Mucosa of rectum (tissue), 2 donors: ENCODE measurements at regions not wholly inside any gene's neighbourhood (a gene's known extent, or its start where the extent isn't known, plus 50 kb on each side); places are given as distances from the start of the nearest gene placed in this dataset.

Experiments
- H3K27ac ChIP-seq, 2 donors: one replicate each; pipeline ENCODE4 v1.7.0; 2013; ENCODE audit warnings: inconsistent platforms in 2 of 2, low read depth in 2 of 2, low read length in 2 of 2
- H3K27me3 ChIP-seq, 2 donors: one replicate each; pipeline ENCODE4 v1.7.0; 2013; ENCODE audit warnings: low read length in 2 of 2; ENCODE audit not compliant: control insufficient read depth in 2 of 2, insufficient read depth in 2 of 2
- H3K36me3 ChIP-seq, 2 donors: one replicate each; pipeline ENCODE4 v1.7.0; 2013; ENCODE audit warnings: low read length in 2 of 2; ENCODE audit not compliant: control insufficient read depth in 2 of 2, insufficient read depth in 2 of 2
- H3K4me1 ChIP-seq, 2 donors: one replicate each; pipeline ENCODE4 v1.7.0; 2013; ENCODE audit warnings: low read length in 2 of 2, mild to moderate bottlenecking in 1 of 2; ENCODE audit not compliant: control insufficient read depth in 2 of 2, insufficient read depth in 2 of 2
- H3K4me3 ChIP-seq, 2 donors: one replicate each; pipeline ENCODE4 v1.7.0; 2013; ENCODE audit warnings: low read length in 2 of 2
- H3K9ac ChIP-seq, 2 donors: one replicate each; pipeline ENCODE4 v1.7.0; 2013; ENCODE audit warnings: low read length in 2 of 2, low read depth in 1 of 2, mild to moderate bottlenecking in 1 of 2
- H3K9me3 ChIP-seq, 2 donors: one replicate each; pipeline ENCODE4 v1.7.0; 2013; ENCODE audit warnings: low read length in 2 of 2; ENCODE audit not compliant: control insufficient read depth in 2 of 2
- donor health status: healthy.
- donor health status: Normal muscosa, but diverticular disease.

DNA sequence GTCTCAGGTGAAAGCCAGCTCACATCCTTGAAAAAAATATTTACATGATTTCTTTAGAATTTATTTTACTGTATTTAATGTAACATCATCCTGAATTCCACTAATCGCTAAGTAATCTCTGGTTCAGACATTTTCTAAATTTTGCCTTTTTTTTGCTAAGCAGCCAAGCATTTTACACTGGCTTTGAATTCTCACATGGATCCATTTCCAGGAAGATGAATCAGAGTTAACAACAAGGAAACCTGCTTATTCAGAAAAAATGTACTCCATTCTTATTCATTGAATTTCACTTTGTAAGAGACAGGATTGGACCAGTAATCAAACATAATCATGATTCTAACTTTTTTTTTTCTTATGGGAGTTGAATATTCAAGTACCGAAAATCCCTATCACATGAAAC is 1785.1 kb upstream of the FLRT2 start:
- H3K4me3 ChIP-seq, result no peak overlapping the region
- peaks cover 0 to 8% of the 10 kb centered on the region in 2 donors for H3K9me3 ChIP-seq
- no peaks in the 10 kb centered on the region for H3K27me3 ChIP-seq
- H3K9ac ChIP-seq, result no peak overlapping the region
- no peak overlapping the region for H3K27ac ChIP-seq
- no peaks in the 10 kb centered on the region for H3K4me1 ChIP-seq
- no peaks in the 10 kb centered on the region for H3K36me3 ChIP-seq

DNA sequence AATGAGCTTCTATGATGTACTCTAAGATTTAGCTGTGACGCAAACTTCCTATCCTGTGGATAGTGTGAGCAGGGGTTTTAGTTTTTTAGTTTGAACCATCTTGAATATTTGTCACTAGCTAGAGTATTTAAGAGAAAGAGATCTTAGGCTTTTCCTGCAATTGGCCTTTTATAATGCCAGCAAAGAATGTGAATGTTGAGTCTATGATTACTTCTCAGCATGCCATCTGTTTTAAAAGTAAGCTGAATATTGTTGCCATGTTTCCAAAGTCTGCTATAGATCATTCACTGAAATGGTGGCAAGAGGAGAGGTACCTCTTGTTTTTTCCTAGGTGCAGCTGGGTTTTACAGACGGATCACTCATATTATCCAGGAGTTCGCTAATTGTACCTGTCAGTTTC is 1783.6 kb upstream of the FLRT2 start:
- Histone ChIP-seq H3K27ac (no peak overlapping the region), H3K4me3 (no peak overlapping the region), H3K9me3 (peaks cover 0 to 6% of the 10 kb centered on the region in 2 donors), H3K9ac (no peak overlapping the region), H3K36me3 (no peaks in the 10 kb centered on the region), H3K27me3 (no peaks in the 10 kb centered on the region), H3K4me1 (no peaks in the 10 kb centered on the region)

DNA sequence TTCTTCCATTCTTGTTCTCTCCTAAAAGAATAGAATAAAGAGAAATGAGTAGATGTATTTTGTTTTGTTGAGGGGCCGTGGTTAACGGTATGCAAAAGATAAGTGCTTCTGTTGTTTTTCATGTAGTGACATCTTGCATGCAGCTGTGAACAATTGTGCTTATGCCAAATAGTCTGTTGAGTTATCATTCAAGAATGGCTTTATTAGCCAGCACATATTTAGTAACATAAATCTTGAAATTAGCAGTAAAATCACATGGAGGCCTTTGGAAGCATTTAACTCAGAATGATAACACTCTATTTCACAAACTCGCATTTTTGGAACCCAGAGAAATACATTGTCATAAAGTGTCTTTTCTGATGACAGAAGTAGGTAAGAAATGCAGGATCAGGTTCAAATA is 1772.0 kb upstream of the FLRT2 start:
- no peak overlapping the region for H3K4me3 ChIP-seq
- H3K9ac ChIP-seq, result no peak overlapping the region
- H3K27ac ChIP-seq, result no peak overlapping the region
- no peaks in the 10 kb centered on the region for H3K36me3 ChIP-seq
- H3K27me3 ChIP-seq, result no peaks in the 10 kb centered on the region
- peaks cover 2 to 3% of the 10 kb centered on the region in 2 donors for H3K9me3 ChIP-seq
- no peaks in the 10 kb centered on the region for H3K4me1 ChIP-seq

DNA sequence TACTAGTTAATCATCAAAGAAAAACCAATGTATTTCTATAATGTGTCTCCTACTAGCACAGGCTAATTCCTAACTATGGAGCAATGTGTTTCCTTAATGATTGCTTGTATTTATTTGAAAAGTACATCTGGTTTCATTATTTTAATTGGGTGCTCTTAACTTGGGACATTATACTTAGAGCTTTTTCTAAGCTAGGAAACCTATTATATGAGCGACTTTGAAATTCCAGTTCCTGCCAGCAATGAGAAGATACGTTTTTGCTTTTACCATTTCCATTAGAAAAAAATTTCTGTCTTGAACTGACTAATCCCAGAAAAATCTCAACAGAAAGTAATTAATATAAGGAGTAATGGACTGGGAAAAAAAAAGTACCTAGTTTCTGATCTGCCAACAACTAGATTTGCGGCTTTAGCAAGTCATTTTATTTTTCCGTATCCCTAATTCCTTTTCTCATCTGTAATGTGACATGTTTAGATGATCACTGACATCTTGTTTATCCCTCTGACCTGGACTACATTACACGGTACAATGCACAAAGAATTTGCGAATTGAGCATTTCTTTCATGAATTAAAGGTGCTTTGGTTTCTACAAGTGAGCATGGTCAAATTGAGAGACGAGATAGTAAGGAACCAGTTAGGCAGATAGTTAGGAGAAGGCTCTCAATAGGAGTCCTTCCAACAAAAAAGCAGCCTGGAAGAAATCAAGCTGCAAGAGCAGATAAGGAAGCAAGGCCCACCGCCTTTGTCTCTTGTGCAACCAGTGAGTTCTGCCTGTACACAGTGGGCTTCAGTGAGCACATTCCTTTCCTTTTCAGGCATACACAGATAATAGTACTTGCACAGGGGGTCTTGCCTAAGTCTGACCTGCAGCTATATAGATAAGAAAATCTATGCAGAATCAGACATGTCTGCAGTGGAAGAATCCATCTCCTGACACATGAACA is 1765.0 kb upstream of the FLRT2 start:
- Histone ChIP-seq H3K9me3 (peaks cover 0 to 4% of the 10 kb centered on the region in 2 donors), H3K9ac (no peak overlapping the region), H3K4me1 (no peaks in the 10 kb centered on the region), H3K36me3 (no peaks in the 10 kb centered on the region), H3K27me3 (no peaks in the 10 kb centered on the region), H3K27ac (no peak overlapping the region), H3K4me3 (no peak overlapping the region)

DNA sequence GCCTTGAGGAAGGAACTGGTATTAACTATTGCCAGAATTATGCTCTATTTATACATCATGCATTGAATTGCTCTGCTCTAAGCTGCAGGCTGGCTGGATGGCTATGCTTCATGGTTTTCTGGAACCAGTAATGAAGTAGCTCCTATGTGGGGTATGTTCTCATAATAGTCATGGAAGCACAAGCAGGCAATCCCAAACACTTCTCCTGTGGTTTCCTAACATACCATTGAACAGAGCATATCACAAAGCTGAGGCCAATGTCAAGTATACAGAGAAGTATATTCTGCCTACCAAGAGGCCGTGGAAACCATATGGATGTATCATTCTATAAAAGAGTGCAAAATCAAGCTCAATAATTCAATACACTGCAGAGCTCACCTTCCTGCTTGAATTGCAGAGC is 1752.4 kb upstream of the FLRT2 start:
- no peaks in the 10 kb centered on the region for H3K36me3 ChIP-seq
- H3K27ac ChIP-seq, result no peak overlapping the region
- H3K27me3 ChIP-seq, result no peaks in the 10 kb centered on the region
- H3K4me3 ChIP-seq, result no peak overlapping the region
- H3K9ac ChIP-seq, result no peak overlapping the region
- H3K4me1 ChIP-seq, result no peaks in the 10 kb centered on the region
- no peaks in the 10 kb centered on the region for H3K9me3 ChIP-seq

DNA sequence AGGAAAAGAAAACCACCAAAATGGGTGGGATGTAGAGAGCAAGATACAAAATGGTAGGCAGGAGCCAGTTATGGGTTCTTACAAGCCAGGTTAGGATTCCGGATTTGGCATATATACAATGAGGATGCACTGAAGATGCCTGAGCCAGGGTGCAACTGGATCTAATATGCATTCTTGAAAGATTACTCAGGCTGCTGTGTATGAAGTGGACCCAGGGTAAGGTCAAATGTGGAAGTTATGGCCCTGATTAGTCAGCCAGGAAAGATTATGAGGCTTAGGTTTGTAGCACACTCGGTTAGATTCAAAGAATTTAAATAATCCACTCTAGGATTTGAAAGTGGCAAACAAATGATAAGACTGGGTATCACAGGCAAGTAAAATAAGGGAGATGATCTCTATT is 1750.7 kb upstream of the FLRT2 start:
- Histone ChIP-seq H3K36me3 (no peaks in the 10 kb centered on the region), H3K4me3 (no peak overlapping the region), H3K27me3 (no peaks in the 10 kb centered on the region), H3K9me3 (no peaks in the 10 kb centered on the region), H3K27ac (no peak overlapping the region), H3K4me1 (no peaks in the 10 kb centered on the region), H3K9ac (no peak overlapping the region)

DNA sequence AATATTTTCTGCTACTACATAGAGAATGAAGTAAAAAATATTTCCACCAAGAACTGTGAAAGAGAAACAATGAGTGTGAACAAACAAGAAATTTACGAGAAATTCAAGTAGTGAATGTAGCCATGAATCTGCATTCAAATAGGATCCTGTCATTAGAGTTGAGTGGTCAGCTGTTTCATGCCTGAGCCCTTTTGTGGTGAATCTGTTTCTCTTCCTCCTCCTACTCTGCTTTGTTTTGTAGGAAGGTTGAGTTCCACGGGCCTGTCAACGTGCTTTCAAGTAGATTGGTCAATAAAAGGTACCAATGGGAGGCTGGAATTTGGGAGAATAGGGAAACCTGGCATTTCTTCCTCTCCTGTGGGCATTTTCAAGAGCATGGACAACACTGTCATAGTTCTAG is 1749.6 kb upstream of the FLRT2 start:
- H3K9ac ChIP-seq, result no peak overlapping the region
- no peak overlapping the region for H3K27ac ChIP-seq
- H3K36me3 ChIP-seq, result no peaks in the 10 kb centered on the region
- H3K4me3 ChIP-seq, result no peak overlapping the region
- H3K9me3 ChIP-seq, result no peaks in the 10 kb centered on the region
- no peaks in the 10 kb centered on the region for H3K4me1 ChIP-seq
- H3K27me3 ChIP-seq, result no peaks in the 10 kb centered on the region

DNA sequence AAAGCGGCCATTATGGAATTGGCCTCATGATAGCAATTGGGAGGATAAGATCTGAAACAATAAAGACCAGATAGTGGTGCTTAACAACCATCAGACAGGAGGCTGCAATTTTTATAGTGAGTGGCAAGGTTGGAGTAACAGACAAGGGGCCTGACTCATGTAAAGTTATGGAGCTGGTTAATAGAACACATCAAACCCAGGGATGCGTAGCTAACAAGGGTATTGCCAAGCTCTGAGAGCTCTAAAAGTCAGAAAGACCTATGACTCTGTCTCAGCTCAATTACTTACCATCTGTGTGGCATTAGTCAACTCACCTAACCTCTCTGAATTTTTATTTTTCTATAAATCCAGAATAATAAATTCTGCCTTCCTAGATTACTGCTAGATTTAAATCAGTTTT is 1731.5 kb upstream of the FLRT2 start:
- Histone ChIP-seq H3K4me3 (no peak overlapping the region), H3K27ac (no peak overlapping the region), H3K4me1 (no peaks in the 10 kb centered on the region), H3K9ac (no peak overlapping the region), H3K27me3 (no peaks in the 10 kb centered on the region), H3K36me3 (no peaks in the 10 kb centered on the region), H3K9me3 (peaks cover 3 to 9% of the 10 kb centered on the region in 2 donors)

DNA sequence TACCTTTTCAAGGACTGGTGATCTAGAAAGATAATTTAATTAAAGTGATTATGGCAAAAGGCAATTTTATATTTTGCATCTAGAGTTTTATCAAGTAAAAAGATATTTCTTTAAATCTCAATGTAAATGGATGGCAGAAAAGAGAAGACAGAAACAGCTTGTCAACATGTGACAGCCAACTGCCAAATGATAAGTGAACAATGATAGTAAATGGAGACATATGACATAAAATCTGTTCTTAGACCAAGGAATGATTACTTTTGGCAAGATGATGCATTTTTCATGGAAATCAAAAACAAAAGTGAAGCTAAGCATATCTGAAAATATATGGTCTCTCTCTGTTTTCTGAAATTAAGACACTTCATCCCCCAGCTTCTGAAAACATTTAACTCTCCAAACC is 1730.7 kb upstream of the FLRT2 start:
- H3K4me3 ChIP-seq, result no peak overlapping the region
- H3K9ac ChIP-seq, result no peak overlapping the region
- no peaks in the 10 kb centered on the region for H3K36me3 ChIP-seq
- no peak overlapping the region for H3K27ac ChIP-seq
- no peaks in the 10 kb centered on the region for H3K4me1 ChIP-seq
- H3K9me3 ChIP-seq, result peaks cover 3% of the 10 kb centered on the region in 2 donors
- H3K27me3 ChIP-seq, result no peaks in the 10 kb centered on the region

DNA sequence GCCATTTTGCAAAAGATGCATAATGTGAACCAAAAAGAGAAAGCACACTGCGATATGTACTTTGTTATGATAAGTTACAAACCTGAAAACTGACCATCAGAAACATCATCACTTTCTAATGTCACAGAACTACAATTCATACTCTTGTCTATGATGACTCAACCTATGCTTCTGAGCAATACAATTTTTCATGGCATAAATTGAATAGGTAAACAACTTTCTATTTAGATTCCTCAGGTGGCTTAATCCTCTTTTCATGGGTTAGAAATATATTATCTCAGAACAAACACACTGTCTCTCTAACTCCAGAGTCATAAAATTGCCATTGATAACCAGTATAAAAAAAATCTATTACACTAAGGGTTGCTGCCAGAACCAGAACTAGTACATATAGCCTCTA is 1715.0 kb upstream of the FLRT2 start:
- Histone ChIP-seq H3K27me3 (no peaks in the 10 kb centered on the region), H3K36me3 (no peaks in the 10 kb centered on the region), H3K27ac (no peak overlapping the region), H3K4me3 (no peak overlapping the region), H3K4me1 (no peaks in the 10 kb centered on the region), H3K9ac (no peak overlapping the region), H3K9me3 (no peaks in the 10 kb centered on the region)
